HepG2 (cell line): ENCODE measurements at regions not wholly inside any gene's neighbourhood (a gene's known extent, or its start where the extent isn't known, plus 50 kb on each side); places are given as distances from the start of the nearest gene placed in this dataset.

Source experiments
- ATAC-seq: fragments of 200-7000 bp; cut with Tn5 transposase; 3 replicates; pipeline ENCODE4 v1.9.1; 2020; ENCODE audit warnings: mild to moderate bottlenecking, moderate library complexity
- BruUV-seq: library from RNA; stranded (reverse); fragments of 400-500 nt; replicated peaks from 2 replicates; lab custom pipeline; 2021; lab: Mats Ljungman, UMichigan
- CTCF ChIA-PET: fragments of 300-600 bp; formaldehyde crosslinking; extraction: SDS; loops from one replicate; lab custom pipeline; 2021; ENCODE audit warnings: low total read pairs, inconsistent platforms, low intra/inter-chr PET ratio; lab: Yijun Ruan, JAX
- POLR2A ChIA-PET: fragments of 350-600 bp; sonication (Branson Sonifier 250); formaldehyde crosslinking; loops from one replicate; lab custom pipeline; 2020; ENCODE audit warnings: antibody characterized with exemption, inconsistent platforms; lab: Yijun Ruan, JAX
- DNase-seq: peaks from one replicate; pipeline ENCODE4 v3.0.0-alpha.2; 2015; ENCODE audit warnings: low spot score
- FAIRE-seq: peaks from 3 replicates; lab custom pipeline; 2011; peaks lifted over from hg19 to GRCh38; lab: Jason Lieb, UNC
- H2AFZ ChIP-seq: one replicate; pipeline ENCODE4 v1.6.1; 2011; ENCODE audit warnings: low read length, inconsistent platforms
- H3K27ac ChIP-seq: fragments of 300-600 bp; 3 replicates; pipeline ENCODE4 v1.8.0; 2011; ENCODE audit warnings: mixed run types, mild to moderate bottlenecking, mixed read lengths, low read length, inconsistent platforms; ENCODE audit not compliant: insufficient read depth; ENCODE audit errors: extremely low read length
- H3K27me3 ChIP-seq, 2 experiments: fragments of 200-600 bp in 1 of 2; 2 replicates in 1 of 2; 3 replicates in 1 of 2; pipeline versions ENCODE4 v1.6.0 to v1.8.0; 2011; ENCODE audit warnings: low read length in 2 of 2, mild to moderate bottlenecking in 2 of 2, moderate library complexity in 2 of 2, inconsistent platforms in 1 of 2; ENCODE audit not compliant: insufficient read depth in 2 of 2, control insufficient read depth in 1 of 2
- H3K36me3 ChIP-seq, 2 experiments: fragments of 200-600 bp in 1 of 2; replicated peaks in 1 of 2; 2 replicates in 1 of 2; 3 replicates in 1 of 2; pipeline versions ENCODE4 v1.5.1 to v1.8.0; 2011; ENCODE audit warnings: low read length in 2 of 2, inconsistent platforms in 1 of 2; ENCODE audit not compliant: insufficient read depth in 2 of 2, control insufficient read depth in 1 of 2
- H3K4me1 ChIP-seq: 2 replicates; pipeline ENCODE4 v1.5.1; 2012; ENCODE audit warnings: low read length, inconsistent platforms; ENCODE audit not compliant: insufficient read depth
- H3K4me2 ChIP-seq: 2 replicates; pipeline ENCODE4 v1.6.0; 2011; ENCODE audit warnings: low read depth, low read length, inconsistent platforms
- H3K4me3 ChIP-seq, 3 experiments: fragments of 200-600 bp in 1 of 3; sonication (generic), shearing (Covaris generic) in 1 of 3; replicated peaks in 1 of 3; 2 replicates each; pipeline ENCODE4 v1.5.1; 2011 to 2016; ENCODE audit warnings: low read length in 3 of 3, inconsistent platforms in 2 of 3, low read depth in 2 of 3, mild to moderate bottlenecking in 2 of 3, control low read depth in 1 of 3, mixed read lengths in 1 of 3; ENCODE audit not compliant: insufficient read depth in 1 of 3
- H3K79me2 ChIP-seq: one replicate; pipeline ENCODE4 v1.6.1; 2011; ENCODE audit warnings: low read length, inconsistent platforms; ENCODE audit not compliant: insufficient read depth
- H3K9ac ChIP-seq: 2 replicates; pipeline ENCODE4 v1.6.0; 2011; ENCODE audit warnings: mild to moderate bottlenecking, low read depth, low read length, inconsistent platforms; ENCODE audit not compliant: insufficient read depth
- H3K9me3 ChIP-seq: 2 replicates; pipeline ENCODE4 v1.5.1; 2012; ENCODE audit warnings: mild to moderate bottlenecking, low read length
- H4K20me1 ChIP-seq: 2 replicates; pipeline ENCODE4 v1.6.0; 2011; ENCODE audit warnings: inconsistent platforms, mild to moderate bottlenecking, low read length, moderate library complexity; ENCODE audit not compliant: insufficient read depth
- ASH2L ChIP-seq: fragments of 300-600, 200-600 bp; sonication (generic); IDR thresholded peaks from 2 replicates; pipeline ENCODE4 v1.7.0; 2017; ENCODE audit warnings: low read depth, mild to moderate bottlenecking, moderate library complexity, mixed read lengths, low read length; ENCODE audit not compliant: insufficient read length
- CC2D1A ChIP-seq: sonication (generic); formaldehyde crosslinking; IDR thresholded peaks from 2 replicates; pipeline ENCODE4 v1.8.1; 2023; ENCODE audit warnings: mild to moderate bottlenecking, missing genetic modification reagents
- NFE2L1 ChIP-seq: sonication (generic); formaldehyde crosslinking; IDR thresholded peaks from 2 replicates; pipeline ENCODE4 v1.4.0; 2020; ENCODE audit warnings: missing genetic modification reagents, mild to moderate bottlenecking, borderline replicate concordance
- PTBP1 ChIP-seq: fragments of 200-400 bp; formaldehyde crosslinking; IDR thresholded peaks from 2 replicates; pipeline ENCODE4 v1.6.1; 2018; ENCODE audit warnings: low read length, low read depth; ENCODE audit not compliant: poor library complexity, severe bottlenecking
- RFX3 ChIP-seq: IDR thresholded peaks from 2 replicates; pipeline ENCODE4 v1.6.1; 2016; ENCODE audit warnings: missing biosample characterization, missing genetic modification reagents
- SP4 ChIP-seq: sonication (generic); formaldehyde crosslinking; IDR thresholded peaks from 2 replicates; pipeline ENCODE4 v1.8.1; 2023; ENCODE audit warnings: mild to moderate bottlenecking, missing genetic modification reagents
- ZFP36 ChIP-seq: fragments of 150-350 bp; IDR thresholded peaks from 2 replicates; pipeline ENCODE4 v1.6.1; 2018; ENCODE audit warnings: borderline replicate concordance, low read length, low read depth; ENCODE audit not compliant: partially characterized antibody
- in situ Hi-C: cut with HindIII; loops from 2 replicates; pipeline ENCODE4 v1.10.0; 2017; ENCODE audit warnings: low pct_unique_long_range_greater_than_20kb; ENCODE audit not compliant: extremely low pct_ligation_motif_present
- intact Hi-C: fragments of 100-400 bp; cut with micrococcal nuclease; formaldehyde crosslinking; loops from one replicate; pipeline ENCODE4 v1.10.0; 2022; ENCODE audit not compliant: unreplicated experiment
- TF ChIP-seq, protein P1 (sequence below): IDR thresholded peaks from 2 replicates; pipeline ENCODE4 v1.6.1; 2016; ENCODE audit warnings: low read depth, missing genetic modification reagents, missing compliant biosample characterization

DNA sequence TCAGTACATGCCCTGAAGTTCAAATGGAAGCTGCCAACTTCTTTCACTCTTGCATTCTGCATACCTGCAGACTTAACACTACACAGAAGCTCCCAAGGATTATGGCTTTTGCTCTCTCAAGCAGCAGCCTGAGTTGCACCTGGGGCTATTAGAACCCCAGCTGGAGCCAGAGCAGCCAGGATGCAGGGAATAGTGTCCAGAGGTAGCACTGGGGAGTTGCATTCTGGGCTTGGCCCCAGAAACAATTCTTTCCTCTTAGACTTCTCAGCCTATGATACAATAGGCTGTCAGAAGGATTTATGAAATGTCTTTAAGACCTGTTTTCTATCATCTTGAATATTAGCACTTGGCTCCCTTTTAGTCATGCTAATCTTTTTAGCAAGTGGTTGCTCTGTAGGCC lies 886.7 kb upstream of the GHITM start:
- H2AFZ ChIP-seq, result no peak overlapping the region
- in situ Hi-C loops, result no loop called here
- peaks cover 94% of the 10 kb centered on the region for H3K9me3 ChIP-seq
- H3K4me3 ChIP-seq, result no peak overlapping the region
- DNase-seq (no peak), FAIRE-seq (no peak), ATAC-seq (no peak)
- ChIA-PET CTCF (no interaction called here), POLR2A (no interaction called here)
- intact Hi-C loops, result no loop called here
- H3K36me3 ChIP-seq, result no peaks in the 10 kb centered on the region
- no peak overlapping the region for H3K27ac ChIP-seq
- H3K4me2 ChIP-seq, result no peak overlapping the region
- H3K9ac ChIP-seq, result no peak overlapping the region
- BruUV-seq, result no TSS peak
- H3K4me1 ChIP-seq, result no peaks in the 10 kb centered on the region
- TF ChIP-seq ASH2L, result no peak
- TF ChIP-seq NFE2L1, result no peak
- no peak for TF ChIP-seq SP4 (CRISPR knock-in tag)
- TF ChIP-seq PTBP1, result no peak
- TF ChIP-seq ZFP36, result no peak
- TF ChIP-seq RFX3, result no peak
- TF ChIP-seq, protein P1, sequence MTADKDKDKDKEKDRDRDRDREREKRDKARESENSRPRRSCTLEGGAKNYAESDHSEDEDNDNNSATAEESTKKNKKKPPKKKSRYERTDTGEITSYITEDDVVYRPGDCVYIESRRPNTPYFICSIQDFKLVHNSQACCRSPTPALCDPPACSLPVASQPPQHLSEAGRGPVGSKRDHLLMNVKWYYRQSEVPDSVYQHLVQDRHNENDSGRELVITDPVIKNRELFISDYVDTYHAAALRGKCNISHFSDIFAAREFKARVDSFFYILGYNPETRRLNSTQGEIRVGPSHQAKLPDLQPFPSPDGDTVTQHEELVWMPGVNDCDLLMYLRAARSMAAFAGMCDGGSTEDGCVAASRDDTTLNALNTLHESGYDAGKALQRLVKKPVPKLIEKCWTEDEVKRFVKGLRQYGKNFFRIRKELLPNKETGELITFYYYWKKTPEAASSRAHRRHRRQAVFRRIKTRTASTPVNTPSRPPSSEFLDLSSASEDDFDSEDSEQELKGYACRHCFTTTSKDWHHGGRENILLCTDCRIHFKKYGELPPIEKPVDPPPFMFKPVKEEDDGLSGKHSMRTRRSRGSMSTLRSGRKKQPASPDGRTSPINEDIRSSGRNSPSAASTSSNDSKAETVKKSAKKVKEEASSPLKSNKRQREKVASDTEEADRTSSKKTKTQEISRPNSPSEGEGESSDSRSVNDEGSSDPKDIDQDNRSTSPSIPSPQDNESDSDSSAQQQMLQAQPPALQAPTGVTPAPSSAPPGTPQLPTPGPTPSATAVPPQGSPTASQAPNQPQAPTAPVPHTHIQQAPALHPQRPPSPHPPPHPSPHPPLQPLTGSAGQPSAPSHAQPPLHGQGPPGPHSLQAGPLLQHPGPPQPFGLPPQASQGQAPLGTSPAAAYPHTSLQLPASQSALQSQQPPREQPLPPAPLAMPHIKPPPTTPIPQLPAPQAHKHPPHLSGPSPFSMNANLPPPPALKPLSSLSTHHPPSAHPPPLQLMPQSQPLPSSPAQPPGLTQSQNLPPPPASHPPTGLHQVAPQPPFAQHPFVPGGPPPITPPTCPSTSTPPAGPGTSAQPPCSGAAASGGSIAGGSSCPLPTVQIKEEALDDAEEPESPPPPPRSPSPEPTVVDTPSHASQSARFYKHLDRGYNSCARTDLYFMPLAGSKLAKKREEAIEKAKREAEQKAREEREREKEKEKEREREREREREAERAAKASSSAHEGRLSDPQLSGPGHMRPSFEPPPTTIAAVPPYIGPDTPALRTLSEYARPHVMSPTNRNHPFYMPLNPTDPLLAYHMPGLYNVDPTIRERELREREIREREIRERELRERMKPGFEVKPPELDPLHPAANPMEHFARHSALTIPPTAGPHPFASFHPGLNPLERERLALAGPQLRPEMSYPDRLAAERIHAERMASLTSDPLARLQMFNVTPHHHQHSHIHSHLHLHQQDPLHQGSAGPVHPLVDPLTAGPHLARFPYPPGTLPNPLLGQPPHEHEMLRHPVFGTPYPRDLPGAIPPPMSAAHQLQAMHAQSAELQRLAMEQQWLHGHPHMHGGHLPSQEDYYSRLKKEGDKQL (CRISPR knock-in tag), result no peak
- no peak for TF ChIP-seq CC2D1A (CRISPR knock-in tag)
- no peaks in the 10 kb centered on the region for H3K79me2 ChIP-seq
- no peaks in the 10 kb centered on the region for H3K27me3 ChIP-seq
- no peaks in the 10 kb centered on the region for H4K20me1 ChIP-seq
